Mesenchymal stem cell (in vitro differentiated cells and primary cell): ENCODE measurements at regions not wholly inside any gene's neighbourhood (a gene's known extent, or its start where the extent isn't known, plus 50 kb on each side); places are given as distances from the start of the nearest gene placed in this dataset.

Experiments
- DNase-seq: peaks from one replicate; pipeline ENCODE4 v3.0.0-alpha.2; 2013
- H2AFZ ChIP-seq: one replicate; pipeline ENCODE4 v1.6.1; 2013; ENCODE audit warnings: low read depth, mild to moderate bottlenecking, control low read depth, inconsistent platforms, low read length, moderate library complexity
- H2AK5ac ChIP-seq: 2 replicates; pipeline ENCODE4 v1.6.1; 2013; ENCODE audit warnings: low read length, moderate library complexity, mild to moderate bottlenecking, inconsistent platforms; ENCODE audit not compliant: severe bottlenecking
- H2BK120ac ChIP-seq: one replicate; pipeline ENCODE4 v1.6.1; 2013; ENCODE audit warnings: low read depth, mild to moderate bottlenecking, inconsistent platforms, low read length, moderate library complexity
- H2BK12ac ChIP-seq, 2 experiments: one replicate each; pipeline ENCODE4 v1.6.1; 2013; ENCODE audit warnings: inconsistent platforms in 2 of 2, low read length in 2 of 2, mild to moderate bottlenecking in 2 of 2, moderate library complexity in 2 of 2, control low read depth in 1 of 2
- H2BK15ac ChIP-seq: one replicate; pipeline ENCODE4 v1.6.1; 2013; ENCODE audit warnings: mild to moderate bottlenecking, low read depth, inconsistent platforms; ENCODE audit not compliant: poor library complexity, severe bottlenecking
- H2BK5ac ChIP-seq: 2 replicates; pipeline ENCODE4 v1.6.1; 2013; ENCODE audit warnings: low read depth, mild to moderate bottlenecking, low read length, control low read depth, inconsistent platforms; ENCODE audit not compliant: poor library complexity, severe bottlenecking
- H3K14ac ChIP-seq, 2 experiments: one replicate each; pipeline ENCODE4 v1.6.1; 2013; ENCODE audit warnings: inconsistent platforms in 2 of 2, low read length in 2 of 2, control low read depth in 1 of 2, mild to moderate bottlenecking in 1 of 2, moderate library complexity in 1 of 2
- H3K18ac ChIP-seq, 2 experiments: one replicate each; pipeline ENCODE4 v1.6.1; 2013; ENCODE audit warnings: inconsistent platforms in 2 of 2, low read length in 2 of 2, control low read depth in 1 of 2, low read depth in 1 of 2, mild to moderate bottlenecking in 1 of 2
- H3K23ac ChIP-seq, 2 experiments: one replicate each; pipeline ENCODE4 v1.6.1; 2013; ENCODE audit warnings: inconsistent platforms in 2 of 2, low read length in 2 of 2, mild to moderate bottlenecking in 2 of 2, moderate library complexity in 2 of 2, control low read depth in 1 of 2
- H3K27ac ChIP-seq: 2 replicates; pipeline ENCODE4 v1.5.1; 2013; ENCODE audit warnings: mild to moderate bottlenecking, moderate library complexity, low read length, control low read depth, inconsistent platforms; ENCODE audit not compliant: poor library complexity, severe bottlenecking
- H3K27me3 ChIP-seq, 2 experiments: 2 replicates each; pipeline versions ENCODE4 v1.6.1 to v1.7.0; 2013; ENCODE audit warnings: low read length in 2 of 2, mild to moderate bottlenecking in 2 of 2, moderate library complexity in 2 of 2, control low read depth in 1 of 2, inconsistent platforms in 1 of 2; ENCODE audit not compliant: control insufficient read depth in 1 of 2, insufficient read depth in 1 of 2
- H3K36me3 ChIP-seq, 2 experiments: 2 replicates each; pipeline versions ENCODE4 v1.6.1 to v1.7.0; 2013; ENCODE audit warnings: low read length in 2 of 2, control low read depth in 1 of 2, inconsistent platforms in 1 of 2, low read depth in 1 of 2, mild to moderate bottlenecking in 1 of 2; ENCODE audit not compliant: insufficient read depth in 2 of 2, control insufficient read depth in 1 of 2
- H3K4ac ChIP-seq, 2 experiments: one replicate each; pipeline ENCODE4 v1.6.1; 2013; ENCODE audit warnings: inconsistent platforms in 2 of 2, low read length in 2 of 2, mild to moderate bottlenecking in 2 of 2, moderate library complexity in 2 of 2, control low read depth in 1 of 2, low read depth in 1 of 2
- H3K4me1 ChIP-seq: 2 replicates; pipeline ENCODE4 v1.6.1; 2013; ENCODE audit warnings: low read depth, low read length, control low read depth; ENCODE audit not compliant: control insufficient read depth, insufficient read depth
- H3K4me2 ChIP-seq: 2 replicates; pipeline ENCODE4 v1.6.1; 2013; ENCODE audit warnings: low read length, mild to moderate bottlenecking, inconsistent platforms; ENCODE audit not compliant: poor library complexity, severe bottlenecking
- H3K4me3 ChIP-seq, 2 experiments: 2 replicates each; pipeline versions ENCODE4 v1.5.1 to v1.7.0; 2013; ENCODE audit warnings: low read length in 2 of 2, mild to moderate bottlenecking in 2 of 2, control low read depth in 1 of 2, low read depth in 1 of 2; ENCODE audit not compliant: insufficient read depth in 1 of 2
- H3K79me1 ChIP-seq: replicated peaks from 2 replicates; pipeline ENCODE4 v1.6.1; 2013; ENCODE audit warnings: mild to moderate bottlenecking, control low read depth, low read length, inconsistent platforms; ENCODE audit not compliant: poor library complexity, severe bottlenecking
- H3K9ac ChIP-seq: 2 replicates; pipeline ENCODE4 v1.7.0; 2013; ENCODE audit warnings: mild to moderate bottlenecking, low read length, moderate library complexity
- H3K9me3 ChIP-seq: 2 replicates; pipeline ENCODE4 v1.7.0; 2013; ENCODE audit warnings: mild to moderate bottlenecking, low read length; ENCODE audit not compliant: control insufficient read depth
- H4K8ac ChIP-seq: one replicate; pipeline ENCODE4 v1.6.1; 2013; ENCODE audit warnings: inconsistent platforms, mild to moderate bottlenecking, low read length, moderate library complexity
- H4K91ac ChIP-seq: one replicate; pipeline ENCODE4 v1.6.1; 2013; ENCODE audit warnings: mild to moderate bottlenecking, low read length, inconsistent platforms
- WGBS: methylation state at CpG from one replicate; pipeline ENCODE4 v1.1.7; 2013; ENCODE audit warnings: mixed read lengths; 5-methylcytosine and 5-hydroxymethylcytosine counted together

GRCh38 chr2:160813506-160813858 is 319.9 kb upstream of the RBMS1 start:
- H3K4me1 ChIP-seq = no peaks in the 10 kb centered on the region
- peak overlapping the region in 1 of 2 experiments; percentile 55 for H3K14ac ChIP-seq
- no peak overlapping the region for H2BK15ac ChIP-seq
- H4K91ac ChIP-seq = no peak overlapping the region
- H2BK120ac ChIP-seq = no peak overlapping the region
- H3K4ac ChIP-seq = no peak overlapping the region
- no peak overlapping the region for H3K4me2 ChIP-seq
- H2AFZ ChIP-seq = no peak overlapping the region
- H2AK5ac ChIP-seq = no peak overlapping the region
- H3K79me1 ChIP-seq = no peaks in the 10 kb centered on the region
- 89% methylated on average over 5 of the region's 5 CpGs for WGBS
- no peaks in the 10 kb centered on the region for H3K9me3 ChIP-seq
- no peak overlapping the region for H3K27ac ChIP-seq
- no peak for DNase-seq
- H3K36me3 ChIP-seq = no peaks in the 10 kb centered on the region
- H3K27me3 ChIP-seq = no peaks in the 10 kb centered on the region
- no peak overlapping the region for H3K18ac ChIP-seq
- H4K8ac ChIP-seq = no peak overlapping the region
- H3K9ac ChIP-seq = no peak overlapping the region
- no peak overlapping the region for H3K4me3 ChIP-seq
- H3K23ac ChIP-seq = no peak overlapping the region
- peak overlapping the region in 1 of 2 experiments; percentile 71 for H2BK12ac ChIP-seq
- H2BK5ac ChIP-seq = no peak overlapping the region

- peaks cover 11% of the 10 kb centered on the region for H3K9me3 ChIP-seq
- no peak overlapping the region for H3K14ac ChIP-seq
- no peak overlapping the region for H3K27ac ChIP-seq
- no peak overlapping the region for H2AFZ ChIP-seq
- H3K4ac ChIP-seq = no peak overlapping the region
- H2BK120ac ChIP-seq = no peak overlapping the region
- H3K36me3 ChIP-seq = no peaks in the 10 kb centered on the region
- H3K4me2 ChIP-seq = no peak overlapping the region
- H2BK15ac ChIP-seq = no peak overlapping the region
- no peak overlapping the region for H2BK12ac ChIP-seq
- H4K8ac ChIP-seq = no peak overlapping the region
- H3K27me3 ChIP-seq = no peaks in the 10 kb centered on the region
- H2AK5ac ChIP-seq = no peak overlapping the region
- DNase-seq = no peak
- no peak overlapping the region for H3K23ac ChIP-seq
- no peak overlapping the region for H4K91ac ChIP-seq
- H3K18ac ChIP-seq = no peak overlapping the region
- H3K4me3 ChIP-seq = no peak overlapping the region
- H3K4me1 ChIP-seq = no peaks in the 10 kb centered on the region
- WGBS = 95% methylated on average over 2 of the region's 2 CpGs
- no peaks in the 10 kb centered on the region for H3K79me1 ChIP-seq
- no peak overlapping the region for H2BK5ac ChIP-seq
- H3K9ac ChIP-seq = no peak overlapping the region
Measured at GRCh38 chr2:160816916-160817499, 323.4 kb upstream of the RBMS1 start.

DNA sequence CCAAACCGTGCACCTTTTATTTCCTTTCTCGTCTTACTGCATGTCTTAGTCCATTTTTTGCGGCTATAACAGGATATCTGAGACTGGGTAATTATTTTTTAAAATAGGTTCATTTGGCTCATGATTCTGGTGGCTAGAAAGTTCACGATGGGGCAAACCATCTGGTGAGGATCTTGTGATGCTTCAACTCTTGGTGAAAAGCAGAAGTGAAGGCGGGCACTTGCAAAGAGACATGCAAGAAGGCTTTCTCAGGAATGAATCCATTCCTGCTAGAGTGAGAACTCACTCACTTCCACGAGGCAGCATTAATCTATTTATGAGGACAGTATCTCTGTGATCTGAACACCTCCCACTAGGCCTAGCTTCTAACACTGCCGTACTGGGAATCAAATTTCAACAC is 327.1 kb upstream of the RBMS1 start:
- H3K27ac ChIP-seq = no peak overlapping the region
- H3K4me1 ChIP-seq = no peaks in the 10 kb centered on the region
- H2AK5ac ChIP-seq = no peak overlapping the region
- no peak overlapping the region for H4K8ac ChIP-seq
- no peaks in the 10 kb centered on the region for H3K27me3 ChIP-seq
- H2BK5ac ChIP-seq = no peak overlapping the region
- WGBS = 78% methylated on average over 6 of the region's 7 CpGs
- no peak overlapping the region for H3K18ac ChIP-seq
- no peak overlapping the region for H2BK120ac ChIP-seq
- no peak for DNase-seq
- no peak overlapping the region for H3K4ac ChIP-seq
- H2BK15ac ChIP-seq = no peak overlapping the region
- H3K36me3 ChIP-seq = no peaks in the 10 kb centered on the region
- no peak overlapping the region for H3K23ac ChIP-seq
- H3K4me3 ChIP-seq = no peak overlapping the region
- no peak overlapping the region for H3K4me2 ChIP-seq
- no peak overlapping the region for H3K9ac ChIP-seq
- peaks cover 40% of the 10 kb centered on the region for H3K9me3 ChIP-seq
- H3K79me1 ChIP-seq = no peaks in the 10 kb centered on the region
- no peak overlapping the region for H3K14ac ChIP-seq
- no peak overlapping the region for H2BK12ac ChIP-seq
- no peak overlapping the region for H4K91ac ChIP-seq
- H2AFZ ChIP-seq = no peak overlapping the region

DNA sequence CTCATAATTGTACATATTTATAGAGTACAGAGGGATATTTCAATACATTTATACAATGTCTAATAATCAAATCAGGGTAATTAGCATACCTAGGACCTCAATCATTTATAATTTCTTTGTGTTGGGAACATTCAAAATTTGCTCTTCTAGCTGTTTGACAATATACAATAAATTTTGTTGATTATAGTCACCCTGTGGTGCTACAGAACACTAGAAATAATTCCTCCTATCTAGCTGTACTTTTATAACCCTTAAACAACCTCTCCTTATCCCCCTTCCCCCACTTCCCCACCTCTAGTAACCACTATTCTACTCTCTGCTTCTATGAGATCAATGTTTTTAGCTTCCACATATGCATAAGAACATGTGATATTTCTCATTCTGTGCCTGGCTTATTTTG is 328.4 kb upstream of the RBMS1 start:
- no peak overlapping the region for H2AK5ac ChIP-seq
- no peak overlapping the region for H2BK12ac ChIP-seq
- H3K18ac ChIP-seq = no peak overlapping the region
- no peaks in the 10 kb centered on the region for H3K4me1 ChIP-seq
- H4K8ac ChIP-seq = no peak overlapping the region
- H3K36me3 ChIP-seq = no peaks in the 10 kb centered on the region
- H2BK5ac ChIP-seq = no peak overlapping the region
- H3K4me2 ChIP-seq = no peak overlapping the region
- H3K23ac ChIP-seq = no peak overlapping the region
- peaks cover 53% of the 10 kb centered on the region for H3K9me3 ChIP-seq
- H2BK15ac ChIP-seq = no peak overlapping the region
- H3K4me3 ChIP-seq = no peak overlapping the region
- no peak overlapping the region for H3K4ac ChIP-seq
- H3K27ac ChIP-seq = no peak overlapping the region
- H3K9ac ChIP-seq = no peak overlapping the region
- H3K79me1 ChIP-seq = no peaks in the 10 kb centered on the region
- no peak for DNase-seq
- no peak overlapping the region for H4K91ac ChIP-seq
- H3K27me3 ChIP-seq = no peaks in the 10 kb centered on the region
- H3K14ac ChIP-seq = no peak overlapping the region
- H2BK120ac ChIP-seq = no peak overlapping the region
- H2AFZ ChIP-seq = no peak overlapping the region
